ENCODE measurements at regions not wholly inside any gene's neighbourhood (a gene's known extent, or its start where the extent isn't known, plus 50 kb on each side); places are given as distances from the start of the nearest gene placed in this dataset.

- H3K79me2 ChIP-seq (ENCODE audit: low read length), result no peaks in the 10 kb centered on the region
These were observed 356.3 kb upstream of the IRAK1BP1 start for GRCh38 chr6:78511009-78511408.

DNA sequence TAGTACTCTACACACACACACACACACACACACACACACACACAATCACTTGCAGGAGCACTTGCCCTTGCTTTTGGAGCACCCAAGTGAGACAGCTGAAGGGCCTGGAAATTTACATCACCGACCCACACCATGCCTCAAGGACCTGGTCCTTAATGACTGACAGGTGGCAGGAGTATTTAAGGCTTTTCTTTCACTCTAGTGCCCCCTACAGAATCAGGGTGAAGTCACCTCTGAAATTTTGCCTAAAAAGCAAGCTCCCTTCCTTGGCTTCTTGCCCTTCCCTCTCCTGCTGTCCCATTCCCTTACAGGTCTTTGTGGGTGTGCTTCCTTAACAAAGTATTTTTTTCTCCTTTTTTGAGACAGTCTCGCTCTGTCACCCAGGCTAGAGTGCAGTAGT, 353.5 kb upstream of the IRAK1BP1 start:
- Histone ChIP-seq H3K4me2 (ENCODE audit: low read length) (no peak overlapping the region), H3K79me2 (ENCODE audit: low read length) (no peaks in the 10 kb centered on the region), H3K4me3 (ENCODE audit: low read length) (no peak overlapping the region), H2AFZ (ENCODE audit: low read depth, low read length) (no peak overlapping the region), H3K9ac (ENCODE audit: low read length) (no peak overlapping the region), H3K36me3 (replicated peaks; ENCODE audit: low read depth, low read length) (no peaks in the 10 kb centered on the region), H4K20me1 (ENCODE audit: insufficient read depth, low read length) (no peaks in the 10 kb centered on the region), H3K27ac (ENCODE audit: low read length) (no peak overlapping the region), H3K4me1 (ENCODE audit: low read length) (peaks cover 2% of the 10 kb centered on the region; the same call in 1 of the 2 replicates), H3K27me3 (ENCODE audit: low read depth, low read length) (no peaks in the 10 kb centered on the region), H3K9me3 (ENCODE audit: insufficient read depth, low read length) (no peaks in the 10 kb centered on the region)
- TF ChIP-seq EZH2phosphoT487 (IDR thresholded peaks at IDR 0.05; ENCODE audit: low read depth) (no peak), CTCF (IDR thresholded peaks at IDR 0.05; ENCODE audit: low read depth, low read length) (peak; percentile 56)

More at GRCh38 chr6:78511009-78511408, 356.3 kb upstream of the IRAK1BP1 start:
- H3K4me3 ChIP-seq (ENCODE audit: low read length), result no peak overlapping the region
- 0 out of 2 replicates have a peak, but pooled peaks cover 4% of the 10 kb centered on the region for H3K9me3 ChIP-seq (ENCODE audit: insufficient read depth, low read length)
- H3K4me2 ChIP-seq (ENCODE audit: low read length), result no peak overlapping the region
- H3K36me3 ChIP-seq (replicated peaks; ENCODE audit: low read depth, low read length), result no peaks in the 10 kb centered on the region
- TF ChIP-seq CTCF (IDR thresholded peaks at IDR 0.05; ENCODE audit: low read depth, low read length) (no peak), EZH2phosphoT487 (IDR thresholded peaks at IDR 0.05; ENCODE audit: low read depth) (no peak)
- no peak overlapping the region for H3K27ac ChIP-seq (ENCODE audit: low read length)
- peaks cover 3% of the 10 kb centered on the region; the same call in 1 of the 2 replicates for H3K4me1 ChIP-seq (ENCODE audit: low read length)
- no peak overlapping the region for H3K9ac ChIP-seq (ENCODE audit: low read length)
- no peaks in the 10 kb centered on the region for H3K27me3 ChIP-seq (ENCODE audit: low read depth, low read length)
- no peak overlapping the region for H2AFZ ChIP-seq (ENCODE audit: low read depth, low read length)
- no peaks in the 10 kb centered on the region for H4K20me1 ChIP-seq (ENCODE audit: insufficient read depth, low read length)

DNA sequence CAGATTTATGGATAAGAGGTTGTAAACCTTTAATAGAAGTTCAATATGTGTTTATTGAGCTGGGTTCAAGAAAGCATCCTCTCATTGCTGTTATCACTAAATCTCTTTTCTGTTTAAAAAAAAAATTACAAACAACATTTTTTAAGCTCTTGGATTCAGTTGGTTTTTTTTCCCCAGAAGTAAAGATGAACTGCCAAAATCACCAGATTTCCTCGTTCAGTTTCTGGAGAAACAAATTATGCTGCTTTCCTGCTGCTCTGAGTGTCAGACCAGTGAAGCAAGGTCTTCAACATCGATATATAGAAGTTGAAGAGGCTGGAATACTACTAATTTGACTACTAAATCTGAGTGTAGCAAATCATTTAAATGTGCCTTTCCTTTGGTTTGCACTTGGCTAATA, 352.1 kb upstream of the IRAK1BP1 start:
- TF ChIP-seq CTCF (IDR thresholded peaks at IDR 0.05; ENCODE audit: low read depth, low read length), result no peak
- no peak for TF ChIP-seq EZH2phosphoT487 (IDR thresholded peaks at IDR 0.05; ENCODE audit: low read depth)
- Histone ChIP-seq H3K9ac (ENCODE audit: low read length) (no peak overlapping the region), H2AFZ (ENCODE audit: low read depth, low read length) (no peak overlapping the region), H3K4me3 (ENCODE audit: low read length) (no peak overlapping the region), H3K27me3 (ENCODE audit: low read depth, low read length) (no peaks in the 10 kb centered on the region), H3K4me2 (ENCODE audit: low read length) (no peak overlapping the region), H3K79me2 (ENCODE audit: low read length) (no peaks in the 10 kb centered on the region), H3K4me1 (ENCODE audit: low read length) (no peaks in the 10 kb centered on the region), H3K27ac (ENCODE audit: low read length) (no peak overlapping the region), H3K36me3 (replicated peaks; ENCODE audit: low read depth, low read length) (no peaks in the 10 kb centered on the region), H4K20me1 (ENCODE audit: insufficient read depth, low read length) (no peaks in the 10 kb centered on the region), H3K9me3 (ENCODE audit: insufficient read depth, low read length) (no peaks in the 10 kb centered on the region)

DNA sequence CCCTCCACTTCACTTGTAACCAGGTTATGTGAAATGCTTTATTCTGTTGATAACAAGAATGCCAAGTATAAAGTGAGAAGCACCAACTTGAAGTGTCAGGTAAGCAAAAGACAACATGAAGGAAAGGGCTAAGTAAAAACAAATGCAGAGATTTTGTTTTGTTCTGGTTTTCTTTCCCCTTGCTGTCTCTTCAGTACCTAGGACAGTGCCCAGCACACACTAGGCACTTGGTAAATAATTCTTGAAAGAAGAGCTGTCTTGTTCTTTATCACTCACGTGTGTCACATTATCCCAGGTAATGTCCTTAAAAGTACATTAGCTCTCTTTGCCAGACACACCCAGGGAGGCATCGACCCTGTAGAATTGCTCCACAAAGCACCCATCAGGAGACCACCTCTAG, 350.0 kb upstream of the IRAK1BP1 start:
- TF ChIP-seq CTCF (IDR thresholded peaks at IDR 0.05; ENCODE audit: low read depth, low read length) (no peak), EZH2phosphoT487 (IDR thresholded peaks at IDR 0.05; ENCODE audit: low read depth) (no peak)
- H3K27ac ChIP-seq (ENCODE audit: low read length), result no peak overlapping the region

More for the DNA sequence above, 350.0 kb upstream of the IRAK1BP1 start:
- Histone ChIP-seq H2AFZ (ENCODE audit: low read depth, low read length) (no peak overlapping the region), H3K4me2 (ENCODE audit: low read length) (no peak overlapping the region), H3K4me3 (ENCODE audit: low read length) (no peak overlapping the region), H4K20me1 (ENCODE audit: insufficient read depth, low read length) (no peaks in the 10 kb centered on the region), H3K9me3 (ENCODE audit: insufficient read depth, low read length) (no peaks in the 10 kb centered on the region), H3K9ac (ENCODE audit: low read length) (no peak overlapping the region), H3K4me1 (ENCODE audit: low read length) (no peaks in the 10 kb centered on the region), H3K27me3 (ENCODE audit: low read depth, low read length) (no peaks in the 10 kb centered on the region), H3K79me2 (ENCODE audit: low read length) (no peaks in the 10 kb centered on the region), H3K36me3 (replicated peaks; ENCODE audit: low read depth, low read length) (no peaks in the 10 kb centered on the region)
